OCI-LY1 (cell line): ENCODE measurements at regions not wholly inside any gene's neighbourhood (a gene's known extent, or its start where the extent isn't known, plus 50 kb on each side); places are given as distances from the start of the nearest gene placed in this dataset.

Experiments
- EZH2 ChIP-seq: fragments of 200-600 bp; sonication (generic), shearing (Covaris generic); IDR thresholded peaks from 2 replicates; pipeline ENCODE4 v1.8.0; 2017; ENCODE audit warnings: borderline replicate concordance, mixed run types, mild to moderate bottlenecking, antibody characterized with exemption, low read length, moderate library complexity, mixed read lengths
- TF ChIP-seq, protein P1 (sequence below): fragments of 200-600 bp; sonication (generic), shearing (Covaris generic); IDR thresholded peaks from 2 replicates; pipeline ENCODE4 v1.5.1; 2017; ENCODE audit warnings: mild to moderate bottlenecking, antibody characterized with exemption, low read length, moderate library complexity, mixed read lengths

DNA sequence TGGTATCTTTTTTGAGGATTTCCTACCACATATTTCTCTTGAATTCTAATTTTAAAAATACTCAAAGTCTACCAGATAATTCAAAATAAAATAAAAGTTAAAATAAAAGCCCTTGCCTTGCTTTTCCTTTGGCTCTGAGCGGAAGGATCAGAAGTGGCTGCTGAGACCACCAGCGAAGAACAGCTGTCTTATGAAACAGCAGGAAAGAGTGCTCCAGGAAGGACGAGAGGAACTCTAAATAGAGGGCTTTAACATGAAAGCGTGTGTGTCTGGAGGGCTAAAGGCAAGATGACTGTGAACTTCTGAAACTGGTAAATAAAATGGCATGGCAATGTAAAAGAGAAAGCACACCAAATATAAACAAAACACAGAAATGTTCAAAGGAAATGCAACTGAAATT lies 521.5 kb upstream of the SPRY2 start:
- TF ChIP-seq, protein P1, sequence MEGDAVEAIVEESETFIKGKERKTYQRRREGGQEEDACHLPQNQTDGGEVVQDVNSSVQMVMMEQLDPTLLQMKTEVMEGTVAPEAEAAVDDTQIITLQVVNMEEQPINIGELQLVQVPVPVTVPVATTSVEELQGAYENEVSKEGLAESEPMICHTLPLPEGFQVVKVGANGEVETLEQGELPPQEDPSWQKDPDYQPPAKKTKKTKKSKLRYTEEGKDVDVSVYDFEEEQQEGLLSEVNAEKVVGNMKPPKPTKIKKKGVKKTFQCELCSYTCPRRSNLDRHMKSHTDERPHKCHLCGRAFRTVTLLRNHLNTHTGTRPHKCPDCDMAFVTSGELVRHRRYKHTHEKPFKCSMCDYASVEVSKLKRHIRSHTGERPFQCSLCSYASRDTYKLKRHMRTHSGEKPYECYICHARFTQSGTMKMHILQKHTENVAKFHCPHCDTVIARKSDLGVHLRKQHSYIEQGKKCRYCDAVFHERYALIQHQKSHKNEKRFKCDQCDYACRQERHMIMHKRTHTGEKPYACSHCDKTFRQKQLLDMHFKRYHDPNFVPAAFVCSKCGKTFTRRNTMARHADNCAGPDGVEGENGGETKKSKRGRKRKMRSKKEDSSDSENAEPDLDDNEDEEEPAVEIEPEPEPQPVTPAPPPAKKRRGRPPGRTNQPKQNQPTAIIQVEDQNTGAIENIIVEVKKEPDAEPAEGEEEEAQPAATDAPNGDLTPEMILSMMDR = no peak
- TF ChIP-seq EZH2 = no peak
